ENCODE measurements at regions not wholly inside any gene's neighbourhood (a gene's known extent, or its start where the extent isn't known, plus 50 kb on each side); places are given as distances from the start of the nearest gene placed in this dataset.
"Not testable (repeated sequence)": the region's sequence is repeated elsewhere in the genome, so short reads cannot be mapped to it uniquely, and the experiment has no call there.

DNA sequence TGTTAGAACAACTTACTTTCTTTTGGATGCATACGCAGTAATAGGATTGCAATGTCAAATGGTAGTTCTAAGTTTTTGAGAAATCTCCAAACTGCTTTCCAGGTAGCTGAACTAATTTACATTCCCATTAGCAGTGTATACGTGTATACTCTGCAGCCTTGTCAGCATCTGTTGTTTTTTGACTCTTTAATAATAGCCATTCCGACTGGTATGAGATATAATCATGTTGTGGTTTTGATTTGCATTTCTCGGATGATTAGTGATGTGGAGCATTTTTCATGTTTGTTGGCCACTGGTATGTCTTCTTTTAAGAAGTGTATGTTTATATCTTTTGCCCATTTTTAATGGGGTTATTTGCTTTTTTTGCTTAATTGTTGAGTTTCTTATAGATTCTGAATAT is 76.9 kb upstream of the HNRNPA1L2 start:
- DNase-seq, result not testable (repeated sequence)

GRCh38 chr13:52569904-52570602 is 72.2 kb upstream of the HNRNPA1L2 start:
- DNase-seq, result peak; percentile 26

DNA sequence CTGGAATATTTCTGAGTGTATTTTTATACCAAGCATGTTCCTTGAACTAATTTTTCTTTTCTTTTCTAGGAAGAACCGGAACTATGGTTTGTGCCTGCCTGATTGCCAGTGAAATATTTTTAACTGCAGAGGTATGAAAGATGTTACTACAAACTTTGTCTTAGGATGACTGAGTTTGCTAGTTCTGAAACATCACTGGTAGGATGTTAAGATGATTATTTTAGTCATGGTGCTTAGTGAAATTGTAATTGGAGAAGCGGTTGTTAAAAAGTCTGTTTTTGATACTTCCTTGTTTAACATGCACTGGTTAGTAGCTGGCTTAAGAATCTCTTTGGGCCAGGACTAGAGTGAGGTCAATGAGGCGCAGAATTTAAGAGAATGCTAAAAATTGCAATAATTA is 71.1 kb upstream of the HNRNPA1L2 start:
- not testable (repeated sequence) for DNase-seq

DNA sequence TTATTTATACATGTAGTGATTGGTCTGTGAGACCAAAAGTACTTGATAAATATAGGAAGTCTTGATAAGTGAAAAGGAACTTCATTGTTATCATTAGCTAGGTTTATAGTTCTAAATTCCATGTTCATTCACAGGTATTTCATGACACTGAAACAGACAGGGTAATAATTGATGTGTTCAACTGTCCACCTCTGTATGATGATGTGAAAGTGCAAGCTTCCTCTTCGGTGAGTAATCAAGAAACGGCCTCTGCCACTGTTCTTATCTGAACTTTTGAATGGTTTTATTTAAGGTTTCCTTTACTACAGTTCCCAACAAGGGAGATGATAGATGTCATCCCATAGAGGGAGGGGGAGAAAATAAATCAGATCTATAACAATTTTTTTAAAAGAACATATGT is 59.3 kb upstream of the HNRNPA1L2 start:
- not testable (repeated sequence) for DNase-seq
